ENCODE measurements at regions not wholly inside any gene's neighbourhood (a gene's known extent, or its start where the extent isn't known, plus 50 kb on each side); places are given as distances from the start of the nearest gene placed in this dataset.

DNA sequence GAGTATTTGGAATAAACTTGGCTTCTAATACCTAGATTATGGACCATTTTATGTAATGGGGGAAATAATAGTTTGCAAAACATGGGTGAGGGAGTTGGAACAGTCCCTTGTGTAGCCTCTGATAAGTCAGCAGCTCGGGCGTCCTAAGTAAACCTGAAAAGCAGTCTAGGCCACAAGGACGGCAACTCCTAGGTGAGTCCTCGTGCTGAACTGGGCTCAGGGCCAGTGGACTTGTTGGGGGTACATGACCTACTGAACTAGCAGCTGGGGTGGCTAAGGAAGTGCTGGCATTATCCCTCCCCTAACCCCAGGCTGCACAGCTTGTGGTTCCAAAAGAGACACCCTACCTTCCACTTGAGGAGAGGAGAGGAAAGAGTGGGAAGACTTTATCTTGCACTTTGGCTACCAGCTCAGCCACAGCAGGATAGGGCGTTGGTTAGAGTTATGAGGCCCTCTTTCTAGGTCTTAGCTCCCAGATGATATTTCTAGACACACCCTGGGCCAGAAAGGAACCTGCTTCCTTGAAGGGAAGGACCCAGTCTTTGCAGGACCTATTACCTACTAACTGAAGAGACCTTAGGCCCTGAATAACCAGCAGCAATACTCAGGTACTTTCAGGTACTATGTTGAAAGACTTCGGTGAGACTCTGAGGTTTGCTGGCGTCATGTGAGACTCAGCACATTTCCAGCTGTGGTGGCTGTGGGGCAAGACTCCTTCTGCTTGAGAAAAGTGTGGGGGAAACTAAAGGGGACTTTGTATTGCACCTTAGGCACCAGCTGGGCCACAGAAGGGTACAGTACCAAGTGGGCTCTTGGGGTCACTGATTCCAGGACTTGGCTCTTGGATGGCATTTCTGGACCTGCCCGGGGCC is 71.0 kb downstream of the AQP4 start:
- H3K4me1 Mint-ChIP-seq, result peaks cover 4% of the 10 kb centered on the region
- H3K4me3 Mint-ChIP-seq, result no peak overlapping the region
- DNase-seq, result no peak
- Histone ChIP-seq H3K36me3 (ENCODE audit: control insufficient read depth, insufficient read depth, low read length) (no peaks in the 10 kb centered on the region), H3K27ac (ENCODE audit: low read depth, low read length) (no peak overlapping the region), H3K4me3 (ENCODE audit: low read length) (no peak overlapping the region), H3K9me3 (ENCODE audit: control insufficient read depth, low read length) (peaks cover 4% of the 10 kb centered on the region), H3K27me3 (ENCODE audit: control insufficient read depth, insufficient read depth, low read length, poor library complexity, severe bottlenecking) (no peaks in the 10 kb centered on the region), H3K9ac (ENCODE audit: extremely low read depth, low read length, poor library complexity, severe bottlenecking) (no peak overlapping the region), H3K4me1 (ENCODE audit: control insufficient read depth, insufficient read depth, low read length) (no peaks in the 10 kb centered on the region)
- 94% methylated on average over 7 to 8 of the region's 8 CpGs for WGBS, 2 experiments (ENCODE audit: insufficient coverage in 1 of 2, insufficient read length in 1 of 2)
- TF ChIP-seq, protein P1, sequence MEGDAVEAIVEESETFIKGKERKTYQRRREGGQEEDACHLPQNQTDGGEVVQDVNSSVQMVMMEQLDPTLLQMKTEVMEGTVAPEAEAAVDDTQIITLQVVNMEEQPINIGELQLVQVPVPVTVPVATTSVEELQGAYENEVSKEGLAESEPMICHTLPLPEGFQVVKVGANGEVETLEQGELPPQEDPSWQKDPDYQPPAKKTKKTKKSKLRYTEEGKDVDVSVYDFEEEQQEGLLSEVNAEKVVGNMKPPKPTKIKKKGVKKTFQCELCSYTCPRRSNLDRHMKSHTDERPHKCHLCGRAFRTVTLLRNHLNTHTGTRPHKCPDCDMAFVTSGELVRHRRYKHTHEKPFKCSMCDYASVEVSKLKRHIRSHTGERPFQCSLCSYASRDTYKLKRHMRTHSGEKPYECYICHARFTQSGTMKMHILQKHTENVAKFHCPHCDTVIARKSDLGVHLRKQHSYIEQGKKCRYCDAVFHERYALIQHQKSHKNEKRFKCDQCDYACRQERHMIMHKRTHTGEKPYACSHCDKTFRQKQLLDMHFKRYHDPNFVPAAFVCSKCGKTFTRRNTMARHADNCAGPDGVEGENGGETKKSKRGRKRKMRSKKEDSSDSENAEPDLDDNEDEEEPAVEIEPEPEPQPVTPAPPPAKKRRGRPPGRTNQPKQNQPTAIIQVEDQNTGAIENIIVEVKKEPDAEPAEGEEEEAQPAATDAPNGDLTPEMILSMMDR (conservative IDR thresholded peaks at IDR 0.05), result no peak
- H3K36me3 Mint-ChIP-seq (ENCODE audit: low read depth), result no peaks in the 10 kb centered on the region
- H3K9me3 Mint-ChIP-seq, result peaks cover 8% of the 10 kb centered on the region
- H3K27ac Mint-ChIP-seq, result no peak overlapping the region
- H3K27me3 Mint-ChIP-seq (ENCODE audit: insufficient read depth), result peaks cover 7% of the 10 kb centered on the region

- H3K27me3 Mint-ChIP-seq (ENCODE audit: insufficient read depth), result peaks cover 7% of the 10 kb centered on the region
- H3K9me3 ChIP-seq (ENCODE audit: control insufficient read depth, low read length), result no peaks in the 10 kb centered on the region
- no peaks in the 10 kb centered on the region for H3K36me3 Mint-ChIP-seq (ENCODE audit: low read depth)
- no peak for DNase-seq
- H3K27me3 ChIP-seq (ENCODE audit: control insufficient read depth, insufficient read depth, low read length, poor library complexity, severe bottlenecking), result no peaks in the 10 kb centered on the region
- H3K27ac Mint-ChIP-seq, result no peak overlapping the region
- H3K9me3 Mint-ChIP-seq, result no peaks in the 10 kb centered on the region
- H3K27ac ChIP-seq (ENCODE audit: low read depth, low read length), result peak overlapping the region; percentile 1
- WGBS, 2 experiments (ENCODE audit: insufficient coverage in 1 of 2, insufficient read length in 1 of 2), result 50 to 86% methylated on average over 1 of the region's 1 CpG
- TF ChIP-seq, protein P1 (conservative IDR thresholded peaks at IDR 0.05), result no peak
- H3K9ac ChIP-seq (ENCODE audit: extremely low read depth, low read length, poor library complexity, severe bottlenecking), result no peak overlapping the region
- H3K36me3 ChIP-seq (ENCODE audit: control insufficient read depth, insufficient read depth, low read length), result no peaks in the 10 kb centered on the region
- no peak overlapping the region for H3K4me3 Mint-ChIP-seq
- H3K4me3 ChIP-seq (ENCODE audit: low read length), result no peak overlapping the region
- H3K4me1 Mint-ChIP-seq, result peaks cover 4% of the 10 kb centered on the region
- H3K4me1 ChIP-seq (ENCODE audit: control insufficient read depth, insufficient read depth, low read length), result no peaks in the 10 kb centered on the region
Measured at GRCh38 chr18:26792661-26793060, 72.8 kb downstream of the AQP4 start.

DNA sequence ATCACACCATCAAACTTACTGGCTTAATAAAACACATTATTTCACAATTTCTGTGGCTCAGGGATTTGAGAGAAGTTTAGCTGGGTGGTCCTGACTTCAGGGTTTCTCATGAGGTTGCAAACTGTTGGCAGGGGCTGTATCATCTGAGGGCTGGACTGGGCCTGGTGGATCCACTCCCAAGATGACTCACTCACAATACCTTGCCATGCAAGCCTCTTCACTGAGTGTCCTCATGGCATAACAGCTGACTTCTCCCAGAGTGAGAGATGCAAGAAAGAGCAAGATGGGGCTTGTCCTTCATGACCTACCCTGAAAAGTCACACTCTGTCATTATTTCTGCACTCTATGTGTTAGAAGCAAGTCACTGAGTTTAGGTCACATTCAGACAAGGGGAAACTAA is 73.8 kb downstream of the AQP4 start:
- H3K27ac Mint-ChIP-seq, result no peak overlapping the region
- no peaks in the 10 kb centered on the region for H3K36me3 ChIP-seq (ENCODE audit: control insufficient read depth, insufficient read depth, low read length)
- H3K4me1 ChIP-seq (ENCODE audit: control insufficient read depth, insufficient read depth, low read length), result no peaks in the 10 kb centered on the region
- H3K27me3 ChIP-seq (ENCODE audit: control insufficient read depth, insufficient read depth, low read length, poor library complexity, severe bottlenecking), result no peaks in the 10 kb centered on the region
- no peak for DNase-seq
- H3K9ac ChIP-seq (ENCODE audit: extremely low read depth, low read length, poor library complexity, severe bottlenecking), result no peak overlapping the region
- TF ChIP-seq, protein P1 (conservative IDR thresholded peaks at IDR 0.05), result no peak
- no peaks in the 10 kb centered on the region for H3K9me3 ChIP-seq (ENCODE audit: control insufficient read depth, low read length)
- no peaks in the 10 kb centered on the region for H3K4me1 Mint-ChIP-seq
- H3K4me3 Mint-ChIP-seq, result no peak overlapping the region
- peaks cover 9% of the 10 kb centered on the region for H3K27me3 Mint-ChIP-seq (ENCODE audit: insufficient read depth)
- H3K36me3 Mint-ChIP-seq (ENCODE audit: low read depth), result no peaks in the 10 kb centered on the region
- H3K27ac ChIP-seq (ENCODE audit: low read depth, low read length), result peak overlapping the region; percentile 1
- H3K9me3 Mint-ChIP-seq, result no peaks in the 10 kb centered on the region
- H3K4me3 ChIP-seq (ENCODE audit: low read length), result no peak overlapping the region
